Pons (tissue), 1 donor: ENCODE measurements at regions not wholly inside any gene's neighbourhood (a gene's known extent, or its start where the extent isn't known, plus 50 kb on each side); places are given as distances from the start of the nearest gene placed in this dataset.

ENCODE experiments used
- DNase-seq: peaks from one replicate; pipeline ENCODE4 v3.0.0-alpha.2; 2016; ENCODE audit warnings: low spot score

- DNase-seq = no peak
Observed at GRCh38 chr9:23438299-23438907, 387.6 kb downstream of the ELAVL2 start.

- DNase-seq = no peak
Observed at GRCh38 chr9:23441275-23441674, 384.8 kb downstream of the ELAVL2 start.

GRCh38 chr9:23444658-23445057, 381.4 kb downstream of the ELAVL2 start:
- DNase-seq = no peak

- peak; percentile 7 for DNase-seq
Observed at GRCh38 chr9:23447166-23447565, 378.9 kb downstream of the ELAVL2 start.

GRCh38 chr9:23447944-23448343, 378.1 kb downstream of the ELAVL2 start:
- DNase-seq = no peak

GRCh38 chr9:23451802-23452418, 374.1 kb downstream of the ELAVL2 start:
- DNase-seq = no peak

- DNase-seq = no peak
Observed at GRCh38 chr9:23464275-23464674, 361.8 kb downstream of the ELAVL2 start.

- no peak for DNase-seq
Observed at GRCh38 chr9:23467276-23467675, 358.8 kb downstream of the ELAVL2 start.

GRCh38 chr9:23477908-23478307, 348.1 kb downstream of the ELAVL2 start:
- no peak for DNase-seq

- DNase-seq = no peak
Observed at GRCh38 chr9:23483566-23483965, 342.5 kb downstream of the ELAVL2 start.

- peak; percentile 87 for DNase-seq
Observed at GRCh38 chr9:23492126-23493002, 333.7 kb downstream of the ELAVL2 start.

GRCh38 chr9:23493219-23493618, 332.8 kb downstream of the ELAVL2 start:
- no peak for DNase-seq

GRCh38 chr9:23496489-23497136, 329.4 kb downstream of the ELAVL2 start:
- DNase-seq = no peak

- DNase-seq = no peak
Observed at GRCh38 chr9:23497137-23497504, 328.9 kb downstream of the ELAVL2 start.

GRCh38 chr9:23502004-23502403, 324.0 kb downstream of the ELAVL2 start:
- DNase-seq = no peak

- no peak for DNase-seq
Observed at GRCh38 chr9:23522952-23523351, 303.1 kb downstream of the ELAVL2 start.

GRCh38 chr9:23524607-23525155, 301.4 kb downstream of the ELAVL2 start:
- DNase-seq = no peak

GRCh38 chr9:23526806-23527205, 299.2 kb downstream of the ELAVL2 start:
- DNase-seq = no peak

- DNase-seq = no peak
Observed at GRCh38 chr9:23532282-23532681, 293.8 kb downstream of the ELAVL2 start.

GRCh38 chr9:23537192-23538066, 288.6 kb downstream of the ELAVL2 start:
- DNase-seq = no peak

GRCh38 chr9:23538067-23538402, 288.0 kb downstream of the ELAVL2 start:
- no peak for DNase-seq
